ENCODE measurements at regions not wholly inside any gene's neighbourhood (a gene's known extent, or its start where the extent isn't known, plus 50 kb on each side); places are given as distances from the start of the nearest gene placed in this dataset.

- no peak for DNase-seq (ENCODE audit: low read depth in 1 of 2, low spot score in 1 of 2)
- no peak overlapping the region for H3K27ac ChIP-seq (replicated peaks)
- H3K4me3 ChIP-seq (replicated peaks; ENCODE audit: insufficient read depth, low read length), result no peak overlapping the region
- no peak for TF ChIP-seq GABPA (IDR thresholded peaks at IDR 0.05; ENCODE audit: low read depth)
- no peak for TF ChIP-seq SPI1 (IDR thresholded peaks at IDR 0.05; ENCODE audit: borderline replicate concordance, low read depth)
- TF ChIP-seq, protein P1, sequence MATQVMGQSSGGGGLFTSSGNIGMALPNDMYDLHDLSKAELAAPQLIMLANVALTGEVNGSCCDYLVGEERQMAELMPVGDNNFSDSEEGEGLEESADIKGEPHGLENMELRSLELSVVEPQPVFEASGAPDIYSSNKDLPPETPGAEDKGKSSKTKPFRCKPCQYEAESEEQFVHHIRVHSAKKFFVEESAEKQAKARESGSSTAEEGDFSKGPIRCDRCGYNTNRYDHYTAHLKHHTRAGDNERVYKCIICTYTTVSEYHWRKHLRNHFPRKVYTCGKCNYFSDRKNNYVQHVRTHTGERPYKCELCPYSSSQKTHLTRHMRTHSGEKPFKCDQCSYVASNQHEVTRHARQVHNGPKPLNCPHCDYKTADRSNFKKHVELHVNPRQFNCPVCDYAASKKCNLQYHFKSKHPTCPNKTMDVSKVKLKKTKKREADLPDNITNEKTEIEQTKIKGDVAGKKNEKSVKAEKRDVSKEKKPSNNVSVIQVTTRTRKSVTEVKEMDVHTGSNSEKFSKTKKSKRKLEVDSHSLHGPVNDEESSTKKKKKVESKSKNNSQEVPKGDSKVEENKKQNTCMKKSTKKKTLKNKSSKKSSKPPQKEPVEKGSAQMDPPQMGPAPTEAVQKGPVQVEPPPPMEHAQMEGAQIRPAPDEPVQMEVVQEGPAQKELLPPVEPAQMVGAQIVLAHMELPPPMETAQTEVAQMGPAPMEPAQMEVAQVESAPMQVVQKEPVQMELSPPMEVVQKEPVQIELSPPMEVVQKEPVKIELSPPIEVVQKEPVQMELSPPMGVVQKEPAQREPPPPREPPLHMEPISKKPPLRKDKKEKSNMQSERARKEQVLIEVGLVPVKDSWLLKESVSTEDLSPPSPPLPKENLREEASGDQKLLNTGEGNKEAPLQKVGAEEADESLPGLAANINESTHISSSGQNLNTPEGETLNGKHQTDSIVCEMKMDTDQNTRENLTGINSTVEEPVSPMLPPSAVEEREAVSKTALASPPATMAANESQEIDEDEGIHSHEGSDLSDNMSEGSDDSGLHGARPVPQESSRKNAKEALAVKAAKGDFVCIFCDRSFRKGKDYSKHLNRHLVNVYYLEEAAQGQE (IDR thresholded peaks at IDR 0.05; ENCODE audit: insufficient replicate concordance, low read depth), result no peak
- TF ChIP-seq CTCF (IDR thresholded peaks at IDR 0.05; ENCODE audit: insufficient read depth, low read length), result no peak
- no peak for TF ChIP-seq POLR2AphosphoS5 (IDR thresholded peaks at IDR 0.05; ENCODE audit: low read depth)
- H3K27me3 ChIP-seq (ENCODE audit: insufficient read depth, poor library complexity, severe bottlenecking), result no peaks in the 10 kb centered on the region
These were observed 372.0 kb upstream of the MPDZ start for GRCh38 chr9:13651526-13651925.

DNA sequence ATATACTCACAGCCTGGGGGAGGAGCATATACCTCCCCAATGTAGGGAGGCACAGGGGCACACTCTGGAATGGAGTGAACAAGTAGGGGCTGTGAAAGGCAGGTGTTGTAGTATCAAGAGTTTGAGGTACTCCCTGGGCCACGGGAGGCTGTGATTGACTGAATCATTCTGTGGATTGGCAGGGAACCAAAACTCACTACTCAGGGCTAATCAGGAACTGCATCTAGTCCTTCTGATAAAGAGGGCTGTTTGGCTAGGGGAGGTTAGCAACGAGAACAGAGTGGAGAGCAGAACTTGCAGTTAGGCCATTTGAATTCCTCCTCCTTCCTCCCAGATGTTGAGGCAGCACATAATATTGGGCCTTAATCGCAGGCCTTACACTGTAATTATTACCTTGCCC is 369.2 kb upstream of the MPDZ start:
- no peak for DNase-seq (ENCODE audit: low read depth in 1 of 2, low spot score in 1 of 2)
- TF ChIP-seq CTCF (IDR thresholded peaks at IDR 0.05; ENCODE audit: insufficient read depth, low read length) (no peak), GABPA (IDR thresholded peaks at IDR 0.05; ENCODE audit: low read depth) (no peak), SPI1 (IDR thresholded peaks at IDR 0.05; ENCODE audit: borderline replicate concordance, low read depth) (no peak), POLR2AphosphoS5 (IDR thresholded peaks at IDR 0.05; ENCODE audit: low read depth) (no peak)
- TF ChIP-seq, protein P1 (IDR thresholded peaks at IDR 0.05; ENCODE audit: insufficient replicate concordance, low read depth), result no peak
- Histone ChIP-seq H3K27ac (replicated peaks) (no peak overlapping the region), H3K4me3 (replicated peaks; ENCODE audit: insufficient read depth, low read length) (no peak overlapping the region), H3K27me3 (ENCODE audit: insufficient read depth, poor library complexity, severe bottlenecking) (no peaks in the 10 kb centered on the region)

DNA sequence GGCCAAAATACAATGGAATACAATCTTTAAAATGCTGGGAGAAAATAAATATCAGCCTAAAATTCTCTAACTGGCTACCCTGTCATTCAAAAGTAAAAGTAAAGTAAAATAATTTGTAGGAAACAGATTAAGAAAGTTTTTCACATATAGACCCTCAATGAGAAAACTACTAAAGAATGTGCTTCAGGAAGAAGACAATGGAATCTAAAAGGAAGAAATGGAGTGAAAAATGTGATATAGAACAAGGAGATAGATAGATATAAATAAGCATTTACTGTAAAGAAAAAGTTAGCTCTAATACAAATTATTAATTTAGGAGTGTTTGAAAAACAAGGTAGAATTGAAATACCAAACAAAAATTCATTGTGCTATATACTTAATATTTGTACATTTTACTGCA is 368.6 kb upstream of the MPDZ start:
- DNase-seq (ENCODE audit: low read depth in 1 of 2, low spot score in 1 of 2), result no peak
- Histone ChIP-seq H3K27ac (replicated peaks) (no peak overlapping the region), H3K27me3 (ENCODE audit: insufficient read depth, poor library complexity, severe bottlenecking) (no peaks in the 10 kb centered on the region), H3K4me3 (replicated peaks; ENCODE audit: insufficient read depth, low read length) (no peak overlapping the region)
- TF ChIP-seq SPI1 (IDR thresholded peaks at IDR 0.05; ENCODE audit: borderline replicate concordance, low read depth), result no peak
- TF ChIP-seq, protein P1 (IDR thresholded peaks at IDR 0.05; ENCODE audit: insufficient replicate concordance, low read depth), result no peak
- TF ChIP-seq POLR2AphosphoS5 (IDR thresholded peaks at IDR 0.05; ENCODE audit: low read depth), result no peak
- no peak for TF ChIP-seq GABPA (IDR thresholded peaks at IDR 0.05; ENCODE audit: low read depth)
- no peak for TF ChIP-seq CTCF (IDR thresholded peaks at IDR 0.05; ENCODE audit: insufficient read depth, low read length)
